GM10266 (cell line): ENCODE measurements at regions not wholly inside any gene's neighbourhood (a gene's known extent, or its start where the extent isn't known, plus 50 kb on each side); places are given as distances from the start of the nearest gene placed in this dataset.

Source experiments
- DNase-seq: peaks from one replicate; pipeline ENCODE4 v3.0.0; 2012; ENCODE audit errors: extremely low spot score
- CTCF ChIP-seq: IDR thresholded peaks from 2 replicates; pipeline ENCODE4 v1.5.1; 2012; ENCODE audit warnings: mild to moderate bottlenecking, low read depth; ENCODE audit not compliant: control insufficient read depth, insufficient read depth; ENCODE audit errors: missing control alignments

- no peak for TF ChIP-seq CTCF
- no peak for DNase-seq
These were observed 135.7 kb downstream of the DNAJB6 start for GRCh38 chr7:157472311-157473050.

GRCh38 chr7:157473051-157473569 is 136.3 kb downstream of the DNAJB6 start:
- TF ChIP-seq CTCF = no peak
- no peak for DNase-seq

GRCh38 chr7:157474685-157475084 is 137.9 kb downstream of the DNAJB6 start:
- DNase-seq = no peak
- peak; percentile 16 for TF ChIP-seq CTCF

- no peak for DNase-seq
- TF ChIP-seq CTCF = no peak
These were observed 138.3 kb downstream of the DNAJB6 start for GRCh38 chr7:157475095-157475494.

- no peak for TF ChIP-seq CTCF
- DNase-seq = no peak
These were observed 138.8 kb downstream of the DNAJB6 start for GRCh38 chr7:157475601-157476000.

GRCh38 chr7:157476201-157476600 is 139.4 kb downstream of the DNAJB6 start:
- no peak for TF ChIP-seq CTCF
- no peak for DNase-seq
